Left forelimb (tissue), 1 donor: ENCODE measurements at regions not wholly inside any gene's neighbourhood (a gene's known extent, or its start where the extent isn't known, plus 50 kb on each side); places are given as distances from the start of the nearest gene placed in this dataset.

Experiments
- DNase-seq: peaks from one replicate; pipeline ENCODE4 v3.0.0-alpha.2; 2018; ENCODE audit warnings: low spot score

GRCh38 chr12:92582475-92582874, 120.3 kb upstream of the PLEKHG7 start:
- DNase-seq, result no peak

GRCh38 chr12:92581604-92582003, 121.2 kb upstream of the PLEKHG7 start:
- DNase-seq, result no peak

- DNase-seq, result no peak
These were observed 127.7 kb upstream of the PLEKHG7 start for GRCh38 chr12:92574911-92575570.

GRCh38 chr12:92574051-92574783, 128.6 kb upstream of the PLEKHG7 start:
- DNase-seq, result no peak

GRCh38 chr12:92573104-92573503, 129.7 kb upstream of the PLEKHG7 start:
- no peak for DNase-seq

- DNase-seq, result no peak
These were observed 130.8 kb upstream of the PLEKHG7 start for GRCh38 chr12:92571844-92572543.

- DNase-seq, result no peak
These were observed 131.6 kb upstream of the PLEKHG7 start for GRCh38 chr12:92571169-92571568.

GRCh38 chr12:92570056-92570753, 132.6 kb upstream of the PLEKHG7 start:
- no peak for DNase-seq

GRCh38 chr12:92568691-92569090, 134.1 kb upstream of the PLEKHG7 start:
- DNase-seq, result no peak

GRCh38 chr12:92566448-92567019, 136.3 kb upstream of the PLEKHG7 start:
- no peak for DNase-seq

GRCh38 chr12:92563819-92564218, 139.0 kb upstream of the PLEKHG7 start:
- DNase-seq, result no peak

GRCh38 chr12:92562063-92562734, 140.6 kb upstream of the PLEKHG7 start:
- DNase-seq, result no peak

- DNase-seq, result no peak
These were observed 141.3 kb upstream of the PLEKHG7 start for GRCh38 chr12:92561543-92561899.

- DNase-seq, result no peak
These were observed 141.9 kb upstream of the PLEKHG7 start for GRCh38 chr12:92560713-92561542.

- no peak for DNase-seq
These were observed 144.0 kb upstream of the PLEKHG7 start for GRCh38 chr12:92558806-92559205.

GRCh38 chr12:92558215-92558773, 144.5 kb upstream of the PLEKHG7 start:
- DNase-seq, result no peak

GRCh38 chr12:92557422-92557724, 145.4 kb upstream of the PLEKHG7 start:
- no peak for DNase-seq

- DNase-seq, result no peak
These were observed 146.0 kb upstream of the PLEKHG7 start for GRCh38 chr12:92556637-92557421.

- no peak for DNase-seq
These were observed 146.6 kb upstream of the PLEKHG7 start for GRCh38 chr12:92556141-92556540.
